ENCODE measurements at regions not wholly inside any gene's neighbourhood (a gene's known extent, or its start where the extent isn't known, plus 50 kb on each side); places are given as distances from the start of the nearest gene placed in this dataset.

GRCh38 chr1:78715181-78715661, 65.6 kb downstream of the IFI44 start:
- Mint-ChIP-seq H3K27me3 (ENCODE audit: low read depth) (peaks cover 11% of the 10 kb centered on the region), H3K27ac (no peak overlapping the region), H3K4me1 (ENCODE audit: low read depth) (no peaks in the 10 kb centered on the region), H3K36me3 (ENCODE audit: low read depth) (no peaks in the 10 kb centered on the region), H3K4me3 (ENCODE audit: low read depth) (no peak overlapping the region), H3K9me3 (no peaks in the 10 kb centered on the region)
- intact Hi-C loops (cut with micrococcal nuclease) = no loop called here
- DNase-seq (ENCODE audit: low spot score) = no peak

DNA sequence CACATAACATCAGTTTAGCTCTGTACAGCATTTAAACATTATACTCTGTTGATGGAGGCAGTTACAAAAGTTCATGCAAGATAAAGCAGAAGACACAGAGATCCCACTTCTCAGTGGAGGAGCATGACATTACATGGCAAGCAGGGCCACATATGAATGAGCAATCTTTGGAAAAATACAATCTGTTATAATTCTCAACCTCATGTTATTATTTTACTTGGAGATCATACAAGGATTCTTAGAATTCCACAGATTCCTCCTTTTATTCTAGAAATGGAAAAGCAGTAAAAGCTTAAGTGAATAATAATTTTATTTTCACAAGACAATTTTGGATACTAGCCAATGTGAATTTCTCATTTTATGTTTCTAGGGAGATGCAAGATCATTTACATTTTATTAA, 66.6 kb downstream of the IFI44 start:
- Mint-ChIP-seq H3K36me3 (ENCODE audit: low read depth) (no peaks in the 10 kb centered on the region), H3K27me3 (ENCODE audit: low read depth) (peaks cover 11% of the 10 kb centered on the region), H3K27ac (no peak overlapping the region), H3K4me3 (ENCODE audit: low read depth) (no peak overlapping the region), H3K4me1 (ENCODE audit: low read depth) (no peaks in the 10 kb centered on the region), H3K9me3 (no peaks in the 10 kb centered on the region)
- intact Hi-C loops (cut with micrococcal nuclease) = no loop called here
- no peak for DNase-seq (ENCODE audit: low spot score)

GRCh38 chr1:78718566-78718965, 68.9 kb downstream of the IFI44 start:
- Mint-ChIP-seq H3K27ac (no peak overlapping the region), H3K36me3 (ENCODE audit: low read depth) (no peaks in the 10 kb centered on the region), H3K9me3 (no peaks in the 10 kb centered on the region), H3K27me3 (ENCODE audit: low read depth) (peaks cover 11% of the 10 kb centered on the region), H3K4me3 (ENCODE audit: low read depth) (no peak overlapping the region), H3K4me1 (ENCODE audit: low read depth) (no peaks in the 10 kb centered on the region)
- intact Hi-C loops (cut with micrococcal nuclease) = no loop called here
- DNase-seq (ENCODE audit: low spot score) = no peak

DNA sequence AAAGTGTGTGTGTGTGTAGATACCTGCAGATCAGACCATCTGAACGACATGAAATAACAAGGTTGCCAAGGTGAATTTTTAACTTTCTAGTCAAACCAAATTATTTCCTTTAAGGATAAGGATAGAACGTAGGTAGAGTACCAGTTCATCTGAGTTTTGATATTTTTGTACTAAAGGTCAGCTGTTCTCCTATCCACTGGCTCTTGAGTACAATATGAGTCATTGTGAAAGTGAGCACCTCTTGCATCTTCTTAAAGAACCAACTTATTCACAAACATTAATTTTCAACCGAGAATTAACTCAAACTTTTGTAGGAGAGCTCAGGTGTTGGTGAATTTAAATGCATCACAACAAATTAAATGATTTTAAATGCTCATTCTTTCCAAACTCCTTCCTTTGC, 71.5 kb downstream of the IFI44 start:
- peaks cover 8% of the 10 kb centered on the region for H3K27me3 Mint-ChIP-seq (ENCODE audit: low read depth)
- intact Hi-C loops (cut with micrococcal nuclease) = no loop called here
- H3K4me1 Mint-ChIP-seq (ENCODE audit: low read depth) = no peaks in the 10 kb centered on the region
- H3K4me3 Mint-ChIP-seq (ENCODE audit: low read depth) = no peak overlapping the region
- DNase-seq (ENCODE audit: low spot score) = no peak
- no peaks in the 10 kb centered on the region for H3K9me3 Mint-ChIP-seq
- no peaks in the 10 kb centered on the region for H3K36me3 Mint-ChIP-seq (ENCODE audit: low read depth)
- no peak overlapping the region for H3K27ac Mint-ChIP-seq

- Mint-ChIP-seq H3K4me1 (ENCODE audit: low read depth) (no peaks in the 10 kb centered on the region), H3K36me3 (ENCODE audit: low read depth) (no peaks in the 10 kb centered on the region), H3K27ac (no peak overlapping the region), H3K4me3 (ENCODE audit: low read depth) (no peak overlapping the region), H3K27me3 (ENCODE audit: low read depth) (peaks cover 7% of the 10 kb centered on the region), H3K9me3 (no peaks in the 10 kb centered on the region)
- DNase-seq (ENCODE audit: low spot score) = no peak
- intact Hi-C loops (cut with micrococcal nuclease) = no loop called here
Observed at GRCh38 chr1:78722105-78722504, 72.5 kb downstream of the IFI44 start.

DNA sequence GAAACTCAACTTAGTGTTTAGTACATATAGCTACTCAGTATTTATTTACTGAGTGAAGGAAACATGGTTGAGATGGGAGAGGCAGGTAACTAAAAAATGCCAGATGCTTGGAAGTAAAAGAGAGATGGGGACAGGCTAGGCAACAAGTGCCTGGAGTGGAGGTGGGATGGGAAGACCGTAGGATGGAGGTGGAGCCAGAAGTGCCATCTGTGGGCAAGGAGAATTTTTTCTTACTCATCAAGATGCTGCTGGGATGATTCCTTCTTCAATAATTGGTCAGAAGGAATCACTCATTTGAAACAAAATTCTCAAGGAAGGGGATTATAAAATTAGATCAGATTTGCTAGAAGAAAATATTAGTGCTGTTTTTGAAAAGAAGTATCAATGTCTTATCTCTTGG, 72.9 kb downstream of the IFI44 start:
- Mint-ChIP-seq H3K4me3 (ENCODE audit: low read depth) (no peak overlapping the region), H3K27me3 (ENCODE audit: low read depth) (peaks cover 6% of the 10 kb centered on the region), H3K9me3 (no peaks in the 10 kb centered on the region), H3K27ac (no peak overlapping the region), H3K36me3 (ENCODE audit: low read depth) (no peaks in the 10 kb centered on the region), H3K4me1 (ENCODE audit: low read depth) (no peaks in the 10 kb centered on the region)
- DNase-seq (ENCODE audit: low spot score) = no peak
- intact Hi-C loops (cut with micrococcal nuclease) = no loop called here

- intact Hi-C loops (cut with micrococcal nuclease) = no loop called here
- H3K9me3 Mint-ChIP-seq = no peaks in the 10 kb centered on the region
- DNase-seq (ENCODE audit: low spot score) = no peak
- H3K4me1 Mint-ChIP-seq (ENCODE audit: low read depth) = no peaks in the 10 kb centered on the region
- no peak overlapping the region for H3K27ac Mint-ChIP-seq
- no peak overlapping the region for H3K4me3 Mint-ChIP-seq (ENCODE audit: low read depth)
- no peaks in the 10 kb centered on the region for H3K36me3 Mint-ChIP-seq (ENCODE audit: low read depth)
- H3K27me3 Mint-ChIP-seq (ENCODE audit: low read depth) = peaks cover 2% of the 10 kb centered on the region
Observed at GRCh38 chr1:78722947-78723346, 73.3 kb downstream of the IFI44 start.

DNA sequence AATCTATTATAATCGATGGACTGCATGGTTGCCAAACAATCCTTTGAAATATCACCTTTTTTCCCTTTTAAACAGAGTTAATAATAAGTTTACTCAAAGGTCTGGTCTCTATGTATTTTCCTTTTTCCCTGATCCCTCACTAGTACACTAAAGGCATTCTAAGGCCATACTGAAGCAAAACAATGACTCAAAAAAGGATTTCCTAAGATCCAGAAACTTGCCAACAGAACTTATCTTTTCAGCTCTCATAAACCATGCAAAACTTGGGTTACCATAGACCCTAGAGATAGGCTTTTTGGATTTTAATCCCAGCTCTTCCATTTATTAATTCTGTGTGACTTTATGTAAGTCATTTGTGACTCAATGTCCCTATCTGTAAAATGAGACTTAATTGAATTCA, 77.1 kb downstream of the IFI44 start:
- no peaks in the 10 kb centered on the region for H3K9me3 Mint-ChIP-seq
- no peak for DNase-seq (ENCODE audit: low spot score)
- H3K4me3 Mint-ChIP-seq (ENCODE audit: low read depth) = no peak overlapping the region
- no peak overlapping the region for H3K27ac Mint-ChIP-seq
- intact Hi-C loops (cut with micrococcal nuclease) = no loop called here
- H3K4me1 Mint-ChIP-seq (ENCODE audit: low read depth) = no peaks in the 10 kb centered on the region
- no peaks in the 10 kb centered on the region for H3K27me3 Mint-ChIP-seq (ENCODE audit: low read depth)
- H3K36me3 Mint-ChIP-seq (ENCODE audit: low read depth) = no peaks in the 10 kb centered on the region

DNA sequence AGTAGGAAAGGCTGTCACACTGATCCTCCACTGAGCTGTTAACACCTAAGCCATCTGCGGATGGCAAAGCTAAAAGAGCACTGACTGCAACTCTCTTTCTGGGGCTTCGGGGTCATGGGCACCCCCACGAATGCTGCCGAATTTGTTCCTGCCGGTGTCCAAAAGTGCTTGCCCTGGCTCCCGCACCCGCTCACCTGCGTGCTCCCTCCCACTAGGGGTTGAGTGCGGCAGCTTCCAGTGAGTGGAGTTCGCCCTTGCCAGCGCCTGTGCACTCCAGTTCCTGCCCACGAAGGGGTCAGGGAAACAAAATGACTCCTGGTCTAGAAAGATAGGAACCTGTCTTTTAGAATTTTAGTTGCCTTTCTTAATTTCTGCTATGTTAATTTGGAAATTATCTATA, 78.7 kb downstream of the IFI44 start:
- Mint-ChIP-seq H3K36me3 (ENCODE audit: low read depth) (no peaks in the 10 kb centered on the region), H3K9me3 (no peaks in the 10 kb centered on the region), H3K4me1 (ENCODE audit: low read depth) (no peaks in the 10 kb centered on the region), H3K27ac (no peak overlapping the region), H3K27me3 (ENCODE audit: low read depth) (no peaks in the 10 kb centered on the region), H3K4me3 (ENCODE audit: low read depth) (no peak overlapping the region)
- no peak for DNase-seq (ENCODE audit: low spot score)
- intact Hi-C loops (cut with micrococcal nuclease) = no loop called here

- no peak for DNase-seq (ENCODE audit: low spot score)
- intact Hi-C loops (cut with micrococcal nuclease) = no loop called here
- Mint-ChIP-seq H3K27ac (no peak overlapping the region), H3K36me3 (ENCODE audit: low read depth) (no peaks in the 10 kb centered on the region), H3K27me3 (ENCODE audit: low read depth) (no peaks in the 10 kb centered on the region), H3K9me3 (no peaks in the 10 kb centered on the region), H3K4me1 (ENCODE audit: low read depth) (no peaks in the 10 kb centered on the region), H3K4me3 (ENCODE audit: low read depth) (no peak overlapping the region)
Observed at GRCh38 chr1:78730054-78730453, 80.4 kb downstream of the IFI44 start.

DNA sequence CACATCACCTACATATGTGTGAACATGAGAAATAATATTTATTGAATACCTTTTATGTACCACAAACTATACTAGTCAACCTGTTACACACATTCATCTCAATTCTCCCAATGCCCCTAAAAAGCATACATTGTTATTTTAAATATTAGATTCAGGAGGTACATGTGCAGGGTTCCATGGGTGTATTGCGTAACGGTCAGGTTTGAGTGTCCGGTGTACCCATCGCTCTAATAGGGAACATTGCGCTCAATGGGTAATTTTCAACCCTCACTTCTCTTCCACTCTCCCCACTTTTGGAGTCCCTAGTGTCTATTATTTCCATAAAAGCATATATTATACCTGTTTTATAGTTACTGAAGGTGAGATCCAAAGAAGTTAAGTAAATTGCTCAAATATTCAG, 82.0 kb downstream of the IFI44 start:
- no peak for DNase-seq (ENCODE audit: low spot score)
- H3K27me3 Mint-ChIP-seq (ENCODE audit: low read depth) = no peaks in the 10 kb centered on the region
- H3K4me3 Mint-ChIP-seq (ENCODE audit: low read depth) = no peak overlapping the region
- H3K9me3 Mint-ChIP-seq = no peaks in the 10 kb centered on the region
- H3K4me1 Mint-ChIP-seq (ENCODE audit: low read depth) = no peaks in the 10 kb centered on the region
- no peaks in the 10 kb centered on the region for H3K36me3 Mint-ChIP-seq (ENCODE audit: low read depth)
- intact Hi-C loops (cut with micrococcal nuclease) = no loop called here
- no peak overlapping the region for H3K27ac Mint-ChIP-seq

DNA sequence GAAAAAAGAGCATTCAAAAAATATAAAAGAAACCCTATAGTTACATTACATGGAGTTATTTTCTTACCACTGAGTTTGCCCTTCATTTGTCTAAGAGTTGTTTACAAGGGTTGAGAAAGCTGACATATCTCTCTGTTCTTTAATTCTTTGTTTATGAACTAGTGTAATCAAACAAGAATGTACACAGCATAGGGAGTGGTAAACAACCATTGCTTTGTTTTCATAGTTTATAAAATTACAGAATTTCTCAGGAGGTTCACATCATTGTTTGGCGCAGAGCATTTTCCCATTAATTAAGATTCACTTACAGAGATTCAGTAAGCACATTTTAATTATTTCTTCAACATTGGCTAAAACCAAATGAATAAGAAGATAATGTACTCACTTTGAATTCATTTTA, 87.6 kb downstream of the IFI44 start:
- no peak overlapping the region for H3K4me3 Mint-ChIP-seq (ENCODE audit: low read depth)
- intact Hi-C loops (cut with micrococcal nuclease) = no loop called here
- DNase-seq (ENCODE audit: low spot score) = no peak
- H3K36me3 Mint-ChIP-seq (ENCODE audit: low read depth) = no peaks in the 10 kb centered on the region
- no peaks in the 10 kb centered on the region for H3K27me3 Mint-ChIP-seq (ENCODE audit: low read depth)
- H3K27ac Mint-ChIP-seq = no peak overlapping the region
- H3K9me3 Mint-ChIP-seq = peaks cover 6% of the 10 kb centered on the region
- no peaks in the 10 kb centered on the region for H3K4me1 Mint-ChIP-seq (ENCODE audit: low read depth)

GRCh38 chr1:78743626-78744025, 94.0 kb downstream of the IFI44 start:
- H3K36me3 Mint-ChIP-seq (ENCODE audit: low read depth) = no peaks in the 10 kb centered on the region
- no peaks in the 10 kb centered on the region for H3K4me1 Mint-ChIP-seq (ENCODE audit: low read depth)
- peaks cover 2% of the 10 kb centered on the region for H3K9me3 Mint-ChIP-seq
- no peak for DNase-seq (ENCODE audit: low spot score)
- no peak overlapping the region for H3K27ac Mint-ChIP-seq
- H3K4me3 Mint-ChIP-seq (ENCODE audit: low read depth) = no peak overlapping the region
- no peaks in the 10 kb centered on the region for H3K27me3 Mint-ChIP-seq (ENCODE audit: low read depth)
- intact Hi-C loops (cut with micrococcal nuclease) = no loop called here

DNA sequence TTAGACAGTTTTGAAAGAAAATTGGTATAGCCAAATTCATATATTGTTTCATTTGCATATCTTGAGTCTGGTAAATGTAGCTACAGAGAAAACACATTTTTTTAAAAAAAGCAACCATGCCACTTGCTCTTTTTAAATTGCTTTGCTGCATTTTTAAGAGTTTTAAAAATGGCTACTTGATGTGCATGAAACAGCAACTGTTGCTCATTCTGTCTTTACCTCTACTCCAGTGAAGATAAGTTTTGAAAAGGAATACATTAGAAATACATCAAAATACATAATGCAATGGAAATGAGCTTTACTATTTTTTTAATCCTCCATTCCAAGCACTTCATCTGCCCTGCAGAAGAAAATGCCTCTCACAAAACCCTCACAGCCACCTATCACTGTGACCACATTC, 95.5 kb downstream of the IFI44 start:
- no peaks in the 10 kb centered on the region for H3K36me3 Mint-ChIP-seq (ENCODE audit: low read depth)
- intact Hi-C loops (cut with micrococcal nuclease) = no loop called here

More for the DNA sequence above, 95.5 kb downstream of the IFI44 start:
- Mint-ChIP-seq H3K9me3 (no peaks in the 10 kb centered on the region), H3K4me1 (ENCODE audit: low read depth) (no peaks in the 10 kb centered on the region), H3K27ac (no peak overlapping the region), H3K4me3 (ENCODE audit: low read depth) (no peak overlapping the region), H3K27me3 (ENCODE audit: low read depth) (no peaks in the 10 kb centered on the region)
- DNase-seq (ENCODE audit: low spot score) = no peak

Data from activated T-helper 2 cell treated with anti-CD3 and anti-CD28 coated beads, Interferon-gamma antibody, Interleukin-2, Interleukin-4, amounts not matched to agents 10 μg/mL and 5 μg/mL and 100 μg/mL, durations not matched to agents 14 hours and 24 hours and 36 hours (primary cell).